IPS-NIHi7 (cell line): ENCODE measurements at regions not wholly inside any gene's neighbourhood (a gene's known extent, or its start where the extent isn't known, plus 50 kb on each side); places are given as distances from the start of the nearest gene placed in this dataset.

Experiments
- DNase-seq: peaks from one replicate; pipeline ENCODE4 v3.0.0; 2012; ENCODE audit warnings: mixed read lengths; ENCODE audit errors: extremely low spot score

DNA sequence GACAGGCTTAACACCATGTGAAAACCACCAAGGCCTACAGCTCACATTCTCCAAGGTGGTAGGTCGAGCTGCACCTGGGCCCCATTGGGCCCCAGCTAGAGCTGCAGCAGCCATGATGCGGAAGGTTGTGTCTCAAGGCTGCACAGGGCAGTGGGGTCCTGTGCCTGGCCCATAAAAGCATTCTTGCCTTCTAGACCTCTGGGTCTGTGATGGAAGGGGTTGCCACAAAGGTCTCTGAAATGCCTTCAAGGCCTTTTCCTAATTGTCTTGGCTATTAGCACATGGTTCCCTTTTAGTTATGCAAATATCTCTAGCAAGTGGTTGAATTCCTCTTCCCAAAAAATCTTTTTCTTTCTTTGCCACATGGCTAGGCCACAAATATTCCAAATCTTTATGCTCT lies 52.5 kb upstream of the C11orf58 start:
- DNase-seq = no peak

- no peak for DNase-seq
These were observed 59.9 kb upstream of the C11orf58 start for GRCh38 chr11:16678466-16679116.

- DNase-seq = peak; percentile 74
These were observed 68.5 kb upstream of the C11orf58 start for GRCh38 chr11:16669799-16670415.

- no peak for DNase-seq
These were observed 105.9 kb upstream of the C11orf58 start for GRCh38 chr11:16632295-16633200.

GRCh38 chr11:16630651-16631050 lies 107.8 kb upstream of the C11orf58 start:
- no peak for DNase-seq

DNA sequence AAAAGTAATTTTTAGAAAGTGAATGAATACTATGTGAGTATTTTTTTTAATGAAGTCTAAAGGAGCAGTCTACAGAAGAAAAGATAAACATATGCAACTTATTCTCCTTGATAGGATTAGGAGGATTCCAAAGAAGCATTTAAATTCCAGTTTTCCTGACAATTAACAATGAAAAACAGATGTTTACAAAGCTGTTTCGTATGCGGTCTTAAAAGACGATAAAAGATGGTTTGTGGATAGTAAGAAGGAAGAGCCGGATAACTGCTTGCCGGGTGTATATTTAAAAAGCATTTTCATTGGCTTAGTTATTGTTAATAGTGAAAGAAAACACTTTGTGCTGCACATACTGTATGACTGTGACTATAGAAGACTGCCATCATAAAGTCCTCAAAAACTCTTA lies 120.0 kb upstream of the C11orf58 start:
- no peak for DNase-seq

- no peak for DNase-seq
These were observed 123.0 kb upstream of the C11orf58 start for GRCh38 chr11:16615480-16615879.

DNA sequence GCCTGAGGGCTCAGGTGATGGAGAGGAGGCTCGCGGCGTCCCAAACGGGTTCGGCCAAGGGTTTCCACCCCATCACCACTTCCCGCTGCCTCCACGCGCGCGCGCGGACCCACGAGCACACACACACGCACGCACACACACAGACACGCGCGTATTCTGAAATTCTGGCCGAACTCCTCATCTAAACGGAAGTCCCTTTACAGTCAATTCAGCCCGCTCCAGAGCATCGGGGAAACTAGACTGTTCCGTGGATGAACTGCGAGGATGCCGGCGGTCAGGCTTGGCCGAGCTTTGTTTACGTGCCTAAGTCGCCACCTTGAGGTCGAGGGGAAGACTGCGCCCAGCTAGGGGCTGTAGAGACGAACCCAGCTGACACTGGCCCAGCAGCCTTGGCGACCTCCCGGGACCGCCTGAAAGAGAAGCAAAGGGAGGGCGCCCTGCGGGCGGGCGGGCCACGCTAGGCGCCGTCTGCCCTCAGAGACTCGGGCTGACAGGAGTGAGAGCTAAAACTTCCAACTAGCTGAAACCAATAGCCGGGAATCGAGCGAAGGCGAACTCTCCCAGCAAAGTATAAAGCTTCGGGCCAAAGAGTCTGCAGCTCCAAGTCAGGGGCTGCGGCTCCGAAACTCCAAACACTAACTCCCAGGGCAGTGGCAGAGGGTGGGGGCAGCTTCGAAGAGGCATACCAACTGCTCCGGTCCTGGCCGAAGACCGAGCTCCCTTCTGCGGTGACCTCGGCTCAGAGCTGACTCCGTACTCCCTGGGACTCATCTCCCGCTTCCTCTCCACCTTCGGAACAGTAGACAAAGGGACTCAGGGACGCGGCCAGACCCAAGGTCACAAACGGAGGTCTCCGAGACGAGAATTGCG lies 124.7 kb upstream of the C11orf58 start:
- DNase-seq = peak; percentile 90

DNA sequence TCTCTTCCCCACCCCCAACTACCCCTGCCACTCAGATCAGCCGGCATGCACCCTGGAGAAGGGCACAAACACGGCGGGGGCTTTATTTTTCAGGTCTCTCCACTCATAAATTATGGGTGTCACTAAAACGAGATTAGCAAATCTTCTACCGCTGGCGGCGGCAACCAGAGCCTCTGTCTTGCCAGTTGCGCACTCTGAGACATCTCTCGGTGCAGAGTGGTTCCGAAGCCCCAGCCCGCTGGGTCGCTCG lies 125.3 kb upstream of the C11orf58 start:
- no peak for DNase-seq

DNA sequence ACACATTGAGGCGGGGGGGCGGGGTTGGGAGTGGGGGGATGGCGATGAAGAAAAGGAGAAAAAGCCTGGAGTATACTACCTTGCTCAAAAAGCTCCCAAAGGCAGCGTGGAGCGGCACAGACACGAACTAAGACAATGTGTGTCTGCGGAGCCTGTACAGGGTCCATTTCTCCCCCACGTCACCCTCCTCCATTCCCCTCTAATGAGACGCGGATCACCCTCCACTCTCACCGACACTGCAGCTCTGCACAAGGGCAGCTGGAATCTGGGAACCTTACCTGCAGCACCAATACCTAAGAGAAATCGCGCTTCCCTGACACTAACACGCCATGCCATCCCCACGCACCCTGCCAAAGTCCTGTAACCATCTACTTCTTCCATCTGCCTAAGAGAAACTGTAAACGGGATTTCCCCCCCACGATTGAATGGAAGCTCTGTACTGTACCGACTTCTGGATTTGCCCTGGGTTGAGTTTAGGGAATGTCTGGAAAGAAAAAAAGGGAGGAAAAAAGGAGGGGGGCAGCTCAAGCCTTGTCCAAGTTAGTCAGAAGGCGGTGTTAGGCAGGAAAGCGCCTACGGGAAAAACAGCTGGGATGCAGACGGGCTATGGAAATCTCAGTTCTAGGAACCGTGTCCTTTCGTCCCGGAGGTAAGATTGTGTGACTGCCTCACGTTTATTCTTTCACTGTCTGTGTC lies 125.7 kb upstream of the C11orf58 start:
- DNase-seq = no peak

DNA sequence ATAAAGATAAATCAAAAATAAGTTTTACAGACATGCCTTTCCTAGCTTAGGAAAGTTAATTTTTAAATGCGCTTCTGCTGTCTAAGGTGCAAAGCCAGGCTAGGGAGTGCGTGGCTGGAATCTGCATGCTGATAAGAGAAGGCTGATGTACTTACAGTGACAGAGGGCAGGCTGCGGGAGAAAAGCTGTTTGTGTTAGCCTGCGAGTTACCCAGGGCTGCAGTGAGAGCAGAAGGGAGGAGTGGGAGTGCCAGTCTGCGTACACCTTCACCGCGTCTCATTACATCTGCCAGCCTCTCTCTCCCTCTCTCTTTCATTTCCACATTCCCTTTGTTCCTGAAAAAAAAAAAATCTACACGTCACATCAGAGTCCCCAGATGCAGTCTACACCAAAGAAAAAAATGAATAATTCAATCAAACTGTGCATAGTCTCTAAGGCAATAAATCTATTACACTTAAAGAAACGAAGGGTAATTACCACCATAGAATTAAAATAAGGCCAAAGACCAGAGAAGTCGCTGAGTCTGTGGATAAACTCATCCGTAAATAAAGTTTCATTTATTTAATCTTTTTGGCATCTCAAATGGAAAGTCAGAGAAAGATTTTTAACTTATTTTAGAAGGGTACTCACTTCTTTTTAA lies 126.4 kb upstream of the C11orf58 start:
- DNase-seq = no peak

- DNase-seq = no peak
These were observed 127.0 kb upstream of the C11orf58 start for GRCh38 chr11:16611401-16611921.

GRCh38 chr11:16610738-16611388 lies 127.6 kb upstream of the C11orf58 start:
- peak; percentile 25 for DNase-seq

- DNase-seq = no peak
These were observed 128.2 kb upstream of the C11orf58 start for GRCh38 chr11:16610213-16610737.

- no peak for DNase-seq
These were observed 128.7 kb upstream of the C11orf58 start for GRCh38 chr11:16609769-16610168.

GRCh38 chr11:16607675-16608644 lies 130.5 kb upstream of the C11orf58 start:
- peak; percentile 68 for DNase-seq

GRCh38 chr11:16606784-16607674 lies 131.4 kb upstream of the C11orf58 start:
- DNase-seq = no peak
